ENCODE measurements at regions not wholly inside any gene's neighbourhood (a gene's known extent, or its start where the extent isn't known, plus 50 kb on each side); places are given as distances from the start of the nearest gene placed in this dataset.
"Not testable (repeated sequence)": the region's sequence is repeated elsewhere in the genome, so short reads cannot be mapped to it uniquely, and the experiment has no call there.

GRCh38 chr12:43193096-43193495, 358.9 kb downstream of the ADAMTS20 start:
- not testable (repeated sequence) for DNase-seq (ENCODE audit: low read depth in 4 of 4, low spot score in 3 of 4)

GRCh38 chr12:43192442-43192841, 359.6 kb downstream of the ADAMTS20 start:
- DNase-seq (ENCODE audit: low read depth in 4 of 4, low spot score in 3 of 4): not testable (repeated sequence)

- no peak for DNase-seq (ENCODE audit: low read depth in 4 of 4, low spot score in 3 of 4)
These were observed 371.8 kb downstream of the ADAMTS20 start for GRCh38 chr12:43180242-43180641.

- no peak for DNase-seq (ENCODE audit: low read depth in 4 of 4, low spot score in 3 of 4)
These were observed 372.5 kb downstream of the ADAMTS20 start for GRCh38 chr12:43179486-43179885.

- DNase-seq (ENCODE audit: low read depth in 4 of 4, low spot score in 3 of 4): no peak
These were observed 374.7 kb downstream of the ADAMTS20 start for GRCh38 chr12:43177276-43177675.

GRCh38 chr12:43169115-43169681, 382.8 kb downstream of the ADAMTS20 start:
- DNase-seq (ENCODE audit: low read depth in 4 of 4, low spot score in 3 of 4): no peak

GRCh38 chr12:43167691-43168090, 384.3 kb downstream of the ADAMTS20 start:
- no peak for DNase-seq (ENCODE audit: low read depth in 4 of 4, low spot score in 3 of 4)

- no peak for DNase-seq (ENCODE audit: low read depth in 4 of 4, low spot score in 3 of 4)
These were observed 386.7 kb downstream of the ADAMTS20 start for GRCh38 chr12:43165351-43165750.

GRCh38 chr12:43162138-43162537, 389.9 kb downstream of the ADAMTS20 start:
- DNase-seq (ENCODE audit: low read depth in 4 of 4, low spot score in 3 of 4): no peak

GRCh38 chr12:43159506-43159905, 392.5 kb downstream of the ADAMTS20 start:
- no peak for DNase-seq (ENCODE audit: low read depth in 4 of 4, low spot score in 3 of 4)

- no peak for DNase-seq (ENCODE audit: low read depth in 4 of 4, low spot score in 3 of 4)
These were observed 393.9 kb downstream of the ADAMTS20 start for GRCh38 chr12:43158126-43158525.

GRCh38 chr12:43155376-43155775, 396.6 kb downstream of the ADAMTS20 start:
- no peak for DNase-seq (ENCODE audit: low read depth in 4 of 4, low spot score in 3 of 4)

- no peak for DNase-seq (ENCODE audit: low read depth in 4 of 4, low spot score in 3 of 4)
These were observed 397.4 kb downstream of the ADAMTS20 start for GRCh38 chr12:43154498-43155045.

GRCh38 chr12:43151441-43151981, 400.5 kb downstream of the ADAMTS20 start:
- DNase-seq (ENCODE audit: low read depth in 4 of 4, low spot score in 3 of 4): peak in 1 of 4 donors; percentile 25

GRCh38 chr12:43148691-43149090, 403.3 kb downstream of the ADAMTS20 start:
- no peak for DNase-seq (ENCODE audit: low read depth in 4 of 4, low spot score in 3 of 4)

GRCh38 chr12:43147878-43148277, 404.1 kb downstream of the ADAMTS20 start:
- DNase-seq (ENCODE audit: low read depth in 4 of 4, low spot score in 3 of 4): no peak

- no peak for DNase-seq (ENCODE audit: low read depth in 4 of 4, low spot score in 3 of 4)
These were observed 406.5 kb downstream of the ADAMTS20 start for GRCh38 chr12:43145481-43145880.

GRCh38 chr12:43143278-43143677, 408.7 kb downstream of the ADAMTS20 start:
- no peak for DNase-seq (ENCODE audit: low read depth in 4 of 4, low spot score in 3 of 4)

GRCh38 chr12:43132291-43132690, 419.7 kb downstream of the ADAMTS20 start:
- DNase-seq (ENCODE audit: low read depth in 4 of 4, low spot score in 3 of 4): no peak

- no peak for DNase-seq (ENCODE audit: low read depth in 4 of 4, low spot score in 3 of 4)
These were observed 420.7 kb downstream of the ADAMTS20 start for GRCh38 chr12:43131301-43131700.

- no peak for DNase-seq (ENCODE audit: low read depth in 4 of 4, low spot score in 3 of 4)
These were observed 424.0 kb downstream of the ADAMTS20 start for GRCh38 chr12:43127886-43128549.
